ENCODE measurements at regions not wholly inside any gene's neighbourhood (a gene's known extent, or its start where the extent isn't known, plus 50 kb on each side); places are given as distances from the start of the nearest gene placed in this dataset.

- DNase-seq: no peak
- Histone ChIP-seq H3K36me3 (no peaks in the 10 kb centered on the region), H3K9me3 (no peaks in the 10 kb centered on the region), H3K4me3 (no peak overlapping the region), H3K27me3 (no peaks in the 10 kb centered on the region), H3K4me1 (no peaks in the 10 kb centered on the region), H3K27ac (no peak overlapping the region)
- no peak for TF ChIP-seq CTCF (IDR thresholded peaks at IDR 0.05)
- no peak for TF ChIP-seq POLR2AphosphoS5 (IDR thresholded peaks at IDR 0.05)
- TF ChIP-seq POLR2A (IDR thresholded peaks at IDR 0.05): no peak
- no peak for TF ChIP-seq EP300 (IDR thresholded peaks at IDR 0.05)
- WGBS, 5 donors: 66 to 81% (median 79%) methylated on average over 2 of the region's 2 CpGs
- intact Hi-C loops (cut with DNase I; ENCODE audit: low total_unique reads): no loop called here
Observed at GRCh38 chr7:15914611-15915010, 228.1 kb upstream of the MEOX2 start.

- no peak for DNase-seq
- no peaks in the 10 kb centered on the region for H3K9me3 ChIP-seq
- H3K27me3 ChIP-seq: no peaks in the 10 kb centered on the region
- H3K4me3 ChIP-seq: no peak overlapping the region
- intact Hi-C loops (cut with DNase I; ENCODE audit: low total_unique reads): no loop called here
- 80 to 100% (median 83%) methylated on average over 1 of the region's 1 CpG for WGBS, 5 donors
- H3K27ac ChIP-seq: no peak overlapping the region
- no peaks in the 10 kb centered on the region for H3K4me1 ChIP-seq
- TF ChIP-seq POLR2AphosphoS5 (IDR thresholded peaks at IDR 0.05) (no peak), POLR2A (IDR thresholded peaks at IDR 0.05) (no peak), CTCF (IDR thresholded peaks at IDR 0.05) (no peak), EP300 (IDR thresholded peaks at IDR 0.05) (no peak)
- no peaks in the 10 kb centered on the region for H3K36me3 ChIP-seq
Observed at GRCh38 chr7:15906436-15906835, 220.0 kb upstream of the MEOX2 start.

GRCh38 chr7:15905251-15906040, 219.0 kb upstream of the MEOX2 start:
- intact Hi-C loops (cut with DNase I; ENCODE audit: low total_unique reads): no loop called here
- DNase-seq: no peak
- Histone ChIP-seq H3K9me3 (no peaks in the 10 kb centered on the region), H3K27me3 (no peaks in the 10 kb centered on the region), H3K27ac (no peak overlapping the region), H3K4me1 (no peaks in the 10 kb centered on the region), H3K4me3 (no peak overlapping the region), H3K36me3 (no peaks in the 10 kb centered on the region)
- 73 to 85% (median 77%) methylated on average over 8 of the region's 8 CpGs for WGBS, 5 donors
- TF ChIP-seq EP300 (IDR thresholded peaks at IDR 0.05): no peak
- no peak for TF ChIP-seq CTCF (IDR thresholded peaks at IDR 0.05)
- TF ChIP-seq POLR2A (IDR thresholded peaks at IDR 0.05): no peak
- TF ChIP-seq POLR2AphosphoS5 (IDR thresholded peaks at IDR 0.05): no peak

- intact Hi-C loops (cut with DNase I; ENCODE audit: low total_unique reads): no loop called here
- no peaks in the 10 kb centered on the region for H3K27me3 ChIP-seq
- H3K9me3 ChIP-seq: no peaks in the 10 kb centered on the region
- no peak overlapping the region for H3K27ac ChIP-seq
- peaks cover 0 to 4% (median 0%) of the 10 kb centered on the region in 4 donors for H3K4me1 ChIP-seq
- TF ChIP-seq POLR2AphosphoS5 (IDR thresholded peaks at IDR 0.05): no peak
- TF ChIP-seq EP300 (IDR thresholded peaks at IDR 0.05): no peak
- TF ChIP-seq CTCF (IDR thresholded peaks at IDR 0.05): no peak
- TF ChIP-seq POLR2A (IDR thresholded peaks at IDR 0.05): no peak
- no peaks in the 10 kb centered on the region for H3K36me3 ChIP-seq
- no peak for DNase-seq
- H3K4me3 ChIP-seq: no peak overlapping the region
Observed at GRCh38 chr7:15891151-15891881, 204.8 kb upstream of the MEOX2 start.
